ENCODE measurements at regions not wholly inside any gene's neighbourhood (a gene's known extent, or its start where the extent isn't known, plus 50 kb on each side); places are given as distances from the start of the nearest gene placed in this dataset.

DNA sequence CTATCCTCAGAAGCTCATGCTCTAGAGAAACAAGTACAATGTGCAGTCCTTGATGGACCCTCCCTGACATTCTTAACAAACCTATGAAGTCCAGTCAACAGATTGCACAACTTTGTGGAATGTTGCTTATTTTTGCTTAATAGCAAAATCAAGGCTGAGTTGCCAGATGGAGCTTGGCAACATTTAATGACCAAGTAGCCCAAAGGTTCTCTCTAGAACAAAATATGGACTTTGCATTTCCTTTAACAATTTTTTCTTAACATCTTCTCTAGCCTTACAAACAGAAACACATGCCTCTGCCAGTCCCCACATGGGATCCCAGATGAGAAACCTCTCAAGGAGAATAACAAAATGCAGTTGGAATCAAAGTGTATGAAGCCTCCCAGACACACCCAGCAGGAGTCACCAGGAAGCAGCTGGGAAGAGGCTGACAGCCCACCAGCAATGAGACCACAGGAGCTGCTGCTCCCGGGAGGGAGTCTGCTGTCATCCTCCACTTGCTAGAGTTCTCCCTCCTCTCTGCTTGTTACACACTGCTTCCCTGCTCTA, 422.5 kb upstream of the CDIN1 start:
- H3K4me2 ChIP-seq (ENCODE audit: low read length): no peak overlapping the region
- H4K20me1 ChIP-seq (ENCODE audit: insufficient read depth, low read length): no peaks in the 10 kb centered on the region
- Mint-ChIP-seq H3K36me3 (ENCODE audit: low read depth, unreplicated experiment) (no peaks in the 10 kb centered on the region), H3K27ac (ENCODE audit: unreplicated experiment) (no peak overlapping the region), H3K9me3 (ENCODE audit: unreplicated experiment) (no peaks in the 10 kb centered on the region), H3K4me1 (ENCODE audit: low read depth, unreplicated experiment) (peaks cover 1% of the 10 kb centered on the region), H3K27me3 (ENCODE audit: low read depth, unreplicated experiment) (no peaks in the 10 kb centered on the region), H3K4me3 (ENCODE audit: unreplicated experiment) (no peak overlapping the region)
- H3K4me1 ChIP-seq (ENCODE audit: insufficient read depth, low read length): no peaks in the 10 kb centered on the region
- H2AFZ ChIP-seq (ENCODE audit: low read depth, low read length): no peak overlapping the region
- TF ChIP-seq EZH2 (IDR thresholded peaks at IDR 0.05; ENCODE audit: insufficient read depth, low read length): no peak
- TF ChIP-seq, protein P1, sequence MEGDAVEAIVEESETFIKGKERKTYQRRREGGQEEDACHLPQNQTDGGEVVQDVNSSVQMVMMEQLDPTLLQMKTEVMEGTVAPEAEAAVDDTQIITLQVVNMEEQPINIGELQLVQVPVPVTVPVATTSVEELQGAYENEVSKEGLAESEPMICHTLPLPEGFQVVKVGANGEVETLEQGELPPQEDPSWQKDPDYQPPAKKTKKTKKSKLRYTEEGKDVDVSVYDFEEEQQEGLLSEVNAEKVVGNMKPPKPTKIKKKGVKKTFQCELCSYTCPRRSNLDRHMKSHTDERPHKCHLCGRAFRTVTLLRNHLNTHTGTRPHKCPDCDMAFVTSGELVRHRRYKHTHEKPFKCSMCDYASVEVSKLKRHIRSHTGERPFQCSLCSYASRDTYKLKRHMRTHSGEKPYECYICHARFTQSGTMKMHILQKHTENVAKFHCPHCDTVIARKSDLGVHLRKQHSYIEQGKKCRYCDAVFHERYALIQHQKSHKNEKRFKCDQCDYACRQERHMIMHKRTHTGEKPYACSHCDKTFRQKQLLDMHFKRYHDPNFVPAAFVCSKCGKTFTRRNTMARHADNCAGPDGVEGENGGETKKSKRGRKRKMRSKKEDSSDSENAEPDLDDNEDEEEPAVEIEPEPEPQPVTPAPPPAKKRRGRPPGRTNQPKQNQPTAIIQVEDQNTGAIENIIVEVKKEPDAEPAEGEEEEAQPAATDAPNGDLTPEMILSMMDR (IDR thresholded peaks at IDR 0.05; ENCODE audit: insufficient read depth, low read depth, low read length): no peak
- no peak overlapping the region for H3K4me3 ChIP-seq (ENCODE audit: insufficient read depth, low read depth, low read length)
- H3K9ac ChIP-seq (ENCODE audit: low read length): no peak overlapping the region
- no peaks in the 10 kb centered on the region for H3K27me3 ChIP-seq (ENCODE audit: insufficient read depth, low read length)
- no peaks in the 10 kb centered on the region for H3K79me2 ChIP-seq (ENCODE audit: insufficient read depth, low read length)
- no peak overlapping the region for H3K27ac ChIP-seq (ENCODE audit: low read depth, low read length)
- no peaks in the 10 kb centered on the region for H3K9me3 ChIP-seq (ENCODE audit: insufficient read depth, low read depth, low read length)
- no peaks in the 10 kb centered on the region for H3K36me3 ChIP-seq (ENCODE audit: insufficient read depth, low read length)
- DNase-seq (ENCODE audit: low read depth): peak; percentile 40
- no peak for FAIRE-seq

DNA sequence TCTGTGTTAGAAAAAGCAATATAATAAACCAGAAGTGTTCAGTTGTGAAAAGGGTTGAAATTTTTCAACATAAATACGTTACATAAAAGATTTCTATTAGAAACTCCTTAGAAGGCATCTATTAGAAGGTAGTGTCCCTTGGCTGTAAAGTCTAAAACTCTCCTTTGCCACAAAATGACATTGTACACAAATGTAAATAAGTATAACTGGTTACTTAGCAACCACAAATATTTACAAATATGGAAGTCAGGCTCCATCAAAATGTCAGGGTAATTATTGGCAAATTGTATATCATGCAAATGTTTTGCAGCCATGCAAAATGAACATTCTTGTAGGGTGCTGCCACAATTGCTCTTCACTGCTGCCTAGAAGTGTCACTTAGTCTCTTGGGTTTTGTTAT, 419.1 kb upstream of the CDIN1 start:
- Histone ChIP-seq H3K4me1 (ENCODE audit: insufficient read depth, low read length) (no peaks in the 10 kb centered on the region), H2AFZ (ENCODE audit: low read depth, low read length) (no peak overlapping the region), H4K20me1 (ENCODE audit: insufficient read depth, low read length) (no peaks in the 10 kb centered on the region), H3K4me3 (ENCODE audit: insufficient read depth, low read depth, low read length) (no peak overlapping the region), H3K9ac (ENCODE audit: low read length) (no peak overlapping the region), H3K79me2 (ENCODE audit: insufficient read depth, low read length) (no peaks in the 10 kb centered on the region), H3K4me2 (ENCODE audit: low read length) (no peak overlapping the region), H3K27ac (ENCODE audit: low read depth, low read length) (no peak overlapping the region), H3K9me3 (ENCODE audit: insufficient read depth, low read depth, low read length) (no peaks in the 10 kb centered on the region), H3K36me3 (ENCODE audit: insufficient read depth, low read length) (no peaks in the 10 kb centered on the region), H3K27me3 (ENCODE audit: insufficient read depth, low read length) (no peaks in the 10 kb centered on the region)
- FAIRE-seq (no peak), DNase-seq (ENCODE audit: low read depth) (no peak)
- no peaks in the 10 kb centered on the region for H3K9me3 Mint-ChIP-seq (ENCODE audit: unreplicated experiment)
- TF ChIP-seq EZH2 (IDR thresholded peaks at IDR 0.05; ENCODE audit: insufficient read depth, low read length): no peak
- TF ChIP-seq, protein P1 (IDR thresholded peaks at IDR 0.05; ENCODE audit: insufficient read depth, low read depth, low read length): no peak
- peaks cover 1% of the 10 kb centered on the region for H3K4me1 Mint-ChIP-seq (ENCODE audit: low read depth, unreplicated experiment)
- H3K36me3 Mint-ChIP-seq (ENCODE audit: low read depth, unreplicated experiment): no peaks in the 10 kb centered on the region
- no peak overlapping the region for H3K4me3 Mint-ChIP-seq (ENCODE audit: unreplicated experiment)
- no peaks in the 10 kb centered on the region for H3K27me3 Mint-ChIP-seq (ENCODE audit: low read depth, unreplicated experiment)
- H3K27ac Mint-ChIP-seq (ENCODE audit: unreplicated experiment): no peak overlapping the region

GRCh38 chr15:36161108-36161507, 418.3 kb upstream of the CDIN1 start:
- Mint-ChIP-seq H3K9me3 (ENCODE audit: unreplicated experiment) (no peaks in the 10 kb centered on the region), H3K27ac (ENCODE audit: unreplicated experiment) (no peak overlapping the region), H3K4me1 (ENCODE audit: low read depth, unreplicated experiment) (peaks cover 1% of the 10 kb centered on the region), H3K4me3 (ENCODE audit: unreplicated experiment) (no peak overlapping the region), H3K27me3 (ENCODE audit: low read depth, unreplicated experiment) (no peaks in the 10 kb centered on the region), H3K36me3 (ENCODE audit: low read depth, unreplicated experiment) (no peaks in the 10 kb centered on the region)
- no peaks in the 10 kb centered on the region for H3K4me1 ChIP-seq (ENCODE audit: insufficient read depth, low read length)
- no peak for DNase-seq (ENCODE audit: low read depth)
- FAIRE-seq: no peak
- no peaks in the 10 kb centered on the region for H3K9me3 ChIP-seq (ENCODE audit: insufficient read depth, low read depth, low read length)
- no peaks in the 10 kb centered on the region for H3K79me2 ChIP-seq (ENCODE audit: insufficient read depth, low read length)
- no peak for TF ChIP-seq EZH2 (IDR thresholded peaks at IDR 0.05; ENCODE audit: insufficient read depth, low read length)
- TF ChIP-seq, protein P1 (IDR thresholded peaks at IDR 0.05; ENCODE audit: insufficient read depth, low read depth, low read length): no peak
- no peak overlapping the region for H3K4me2 ChIP-seq (ENCODE audit: low read length)
- H3K36me3 ChIP-seq (ENCODE audit: insufficient read depth, low read length): no peaks in the 10 kb centered on the region
- no peaks in the 10 kb centered on the region for H3K27me3 ChIP-seq (ENCODE audit: insufficient read depth, low read length)
- no peak overlapping the region for H2AFZ ChIP-seq (ENCODE audit: low read depth, low read length)
- H3K4me3 ChIP-seq (ENCODE audit: insufficient read depth, low read depth, low read length): no peak overlapping the region
- H3K27ac ChIP-seq (ENCODE audit: low read depth, low read length): no peak overlapping the region
- no peaks in the 10 kb centered on the region for H4K20me1 ChIP-seq (ENCODE audit: insufficient read depth, low read length)
- H3K9ac ChIP-seq (ENCODE audit: low read length): no peak overlapping the region

Data from astrocyte (in vitro differentiated cells and primary cell).